Stimulated activated CD8-positive, alpha-beta memory T cell treated with anti-CD3 and anti-CD28 coated beads, Interleukin-7, amount 100 ng/mL, for 48 hours (primary cell): ENCODE measurements at regions not wholly inside any gene's neighbourhood (a gene's known extent, or its start where the extent isn't known, plus 50 kb on each side); places are given as distances from the start of the nearest gene placed in this dataset.
A peak's percentile ranks its signal among the peaks of the same experiment; 100 is the strongest.
"Not testable (repeated sequence)": the region's sequence is repeated elsewhere in the genome, so short reads cannot be mapped to it uniquely, and the experiment has no call there.

Experiments
- DNase-seq, 2 donors: peaks; one replicate each; pipeline ENCODE4 v3.0.0-alpha.2; 2020; ENCODE audit warnings: low read depth in 1 of 2; ENCODE audit errors: extremely low read depth in 1 of 2

DNA sequence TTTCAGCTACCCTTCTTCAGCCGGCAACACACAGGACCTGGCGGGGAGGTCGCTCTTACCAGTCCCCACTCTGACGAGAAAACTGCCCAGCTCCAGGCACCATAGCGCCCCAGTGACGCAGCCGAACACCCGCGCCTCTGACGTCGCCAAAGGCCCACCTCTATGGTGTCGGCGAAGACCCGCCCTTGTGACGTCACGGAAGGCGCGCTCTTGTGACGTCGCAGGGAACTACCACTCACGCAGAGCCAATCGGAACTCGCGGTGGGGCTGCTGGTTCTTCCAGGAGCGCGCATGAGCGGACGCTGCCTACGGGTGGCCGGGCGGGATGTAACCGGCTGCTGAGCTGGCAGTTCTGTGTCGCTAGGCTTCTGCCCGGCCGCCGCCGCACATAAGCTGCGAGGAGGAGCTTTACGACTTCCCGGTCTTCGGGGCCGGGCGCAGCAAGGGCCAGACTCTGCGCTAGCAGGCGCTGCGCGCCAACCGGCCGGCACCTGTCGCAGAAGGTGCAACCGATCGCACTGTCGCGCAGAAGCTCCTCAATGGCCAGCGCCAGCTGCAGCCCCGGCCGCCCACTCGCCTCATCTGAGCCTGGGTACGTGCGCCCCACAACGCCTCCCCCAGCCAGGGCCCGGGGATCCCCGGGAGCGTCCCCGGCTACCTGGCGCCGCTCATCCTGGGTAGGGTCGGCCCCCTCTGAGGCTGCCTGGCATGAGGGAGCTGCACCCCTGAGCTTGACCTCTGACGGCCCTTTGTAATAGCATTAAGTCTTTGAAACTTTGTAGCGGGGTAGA lies 121.3 kb upstream of the FBXO28 start:
- DNase-seq: peak; percentile 99

DNA sequence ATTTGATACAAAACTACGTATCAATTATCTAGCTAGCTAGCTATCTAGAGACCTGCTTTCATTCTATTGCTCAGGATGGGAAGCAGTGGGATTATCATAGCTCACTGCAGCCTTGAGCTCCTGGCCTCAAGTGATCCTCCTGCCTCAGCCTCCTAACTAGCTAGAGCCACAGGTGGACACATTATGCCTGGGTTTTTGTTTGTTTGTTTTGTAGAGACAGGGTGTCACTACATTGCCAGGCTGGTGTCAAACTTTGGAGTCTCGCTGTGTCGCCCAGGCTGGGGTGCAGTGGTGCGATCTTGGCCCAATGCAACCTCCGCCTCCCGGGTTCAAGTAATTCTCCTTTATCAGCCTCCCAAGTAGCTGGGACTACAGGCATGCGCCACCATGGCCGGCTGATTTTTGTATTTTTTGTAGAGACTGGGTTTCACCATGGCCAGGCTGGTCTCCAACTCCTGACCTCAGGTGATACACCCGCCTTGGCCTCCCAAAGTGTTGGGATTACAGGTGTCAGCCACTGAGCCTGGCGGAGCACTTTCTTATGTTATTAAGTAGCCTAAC lies 122.5 kb upstream of the FBXO28 start:
- not testable (repeated sequence) for DNase-seq

- DNase-seq: not testable (repeated sequence)
These were observed 116.2 kb upstream of the TP53BP2 start for GRCh38 chr1:223961985-223962384.

DNA sequence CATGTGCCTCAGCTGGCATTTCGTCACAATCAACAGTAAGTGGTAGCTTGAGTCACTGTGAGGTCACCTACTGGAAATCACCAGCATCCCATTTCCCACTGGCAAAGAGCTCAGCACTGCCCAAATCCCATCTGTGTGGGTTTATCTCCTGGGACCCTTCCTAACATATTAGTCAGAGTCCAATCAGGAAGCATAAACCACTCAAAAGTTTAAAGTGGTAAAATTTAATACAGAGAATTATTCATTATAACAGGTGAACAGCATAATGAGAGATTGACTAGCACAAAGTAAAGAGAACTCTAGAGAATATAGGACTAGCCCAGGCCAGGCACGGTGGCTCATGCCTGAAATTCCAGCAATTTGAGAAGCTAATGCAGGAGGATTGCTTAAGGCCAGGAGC lies 107.1 kb upstream of the TP53BP2 start:
- not testable (repeated sequence) for DNase-seq

- not testable (repeated sequence) for DNase-seq
These were observed 105.8 kb upstream of the TP53BP2 start for GRCh38 chr1:223951551-223951950.

DNA sequence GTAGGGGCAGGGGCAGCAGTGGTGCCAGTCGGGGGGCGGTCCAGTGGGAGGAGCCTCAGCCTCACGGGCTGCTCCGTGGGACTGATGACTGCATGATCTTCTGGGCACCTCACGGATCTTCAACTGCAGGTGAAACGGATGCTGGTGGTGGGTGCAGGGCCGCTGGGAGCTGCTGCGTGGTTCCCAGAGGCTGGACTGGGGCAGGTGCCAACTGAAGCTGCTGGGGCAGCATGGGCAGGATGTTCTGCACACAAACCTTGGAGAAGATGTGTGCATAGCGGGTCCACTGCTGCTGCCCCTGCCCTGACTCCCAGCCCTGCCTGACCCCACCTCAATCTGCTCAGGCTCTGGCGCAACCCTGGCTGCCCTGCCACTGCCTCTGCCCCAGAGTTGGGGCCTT lies 104.2 kb upstream of the TP53BP2 start:
- DNase-seq: not testable (repeated sequence)

GRCh38 chr1:223948041-223948440 lies 102.3 kb upstream of the TP53BP2 start:
- not testable (repeated sequence) for DNase-seq

DNA sequence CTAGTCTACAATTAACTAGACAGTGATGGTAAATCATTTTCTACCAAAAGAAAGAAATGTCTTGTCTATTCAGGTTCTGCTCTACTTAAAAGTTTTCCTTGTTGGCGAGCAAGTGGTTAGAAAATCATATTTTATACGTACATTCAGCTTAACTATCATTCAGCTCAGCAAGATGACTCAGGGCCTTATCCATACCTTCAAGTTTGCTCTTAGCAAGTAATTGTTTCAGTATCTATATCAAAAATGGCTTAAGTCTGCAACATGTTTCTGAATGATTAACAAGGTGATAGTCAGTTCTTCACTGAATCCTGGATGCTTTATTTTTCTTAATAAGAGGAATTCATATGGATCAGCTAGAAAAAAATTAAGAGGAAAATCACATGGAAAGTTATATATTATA lies 90.8 kb upstream of the TP53BP2 start:
- DNase-seq: not testable (repeated sequence)

- DNase-seq: not testable (repeated sequence)
These were observed 85.7 kb upstream of the TP53BP2 start for GRCh38 chr1:223931476-223931875.

- not testable (repeated sequence) for DNase-seq
These were observed 75.1 kb upstream of the TP53BP2 start for GRCh38 chr1:223920805-223921204.

- not testable (repeated sequence) for DNase-seq
These were observed 69.7 kb upstream of the TP53BP2 start for GRCh38 chr1:223915476-223915875.

DNA sequence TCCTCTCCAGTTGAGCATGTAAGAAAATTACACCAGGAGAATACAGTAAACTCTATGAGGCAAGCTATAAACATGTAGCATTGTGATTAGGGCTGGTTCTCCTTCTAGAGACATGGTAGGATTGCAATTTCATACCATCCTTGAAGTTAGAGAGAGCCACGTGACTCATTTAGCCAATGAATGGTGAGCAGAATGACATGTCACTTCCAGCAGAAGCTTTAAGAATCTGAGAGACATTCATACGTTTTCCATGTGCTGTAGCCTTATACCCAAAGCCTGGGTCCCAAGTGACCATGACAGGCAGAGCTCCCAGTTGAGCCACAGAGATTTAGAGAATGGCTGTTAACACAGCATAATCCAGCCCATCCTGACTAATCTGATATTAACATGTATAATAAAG lies 68.0 kb upstream of the TP53BP2 start:
- not testable (repeated sequence) for DNase-seq

- DNase-seq: not testable (repeated sequence)
These were observed 62.3 kb upstream of the TP53BP2 start for GRCh38 chr1:223907943-223908587.

GRCh38 chr1:223903221-223903620 lies 57.5 kb upstream of the TP53BP2 start:
- not testable (repeated sequence) for DNase-seq

- DNase-seq: not testable (repeated sequence)
These were observed 54.0 kb upstream of the TP53BP2 start for GRCh38 chr1:223899775-223900174.

DNA sequence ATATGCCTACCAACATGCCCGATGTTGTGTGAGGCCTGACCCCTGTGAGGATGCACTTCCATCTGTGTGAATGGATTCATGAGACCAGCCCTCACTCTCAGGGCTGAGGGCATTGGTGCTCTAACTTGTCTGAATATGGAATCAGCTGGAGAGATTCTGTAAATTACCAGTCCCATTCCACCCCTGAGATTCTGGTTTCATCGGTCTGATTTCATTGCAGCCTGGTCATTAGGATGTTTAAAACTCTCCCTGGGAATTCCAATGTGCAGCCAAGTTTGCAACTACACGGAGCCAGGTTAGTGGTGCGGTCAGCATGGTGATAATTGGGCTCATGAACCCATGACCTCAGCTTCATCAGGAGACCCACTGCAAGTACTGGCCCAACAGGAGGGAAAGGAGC lies 51.4 kb upstream of the TP53BP2 start:
- not testable (repeated sequence) for DNase-seq

- DNase-seq: not testable (repeated sequence)
These were observed 50.2 kb upstream of the TP53BP2 start for GRCh38 chr1:223895950-223896349.
